Neural cell (in vitro differentiated cells): ENCODE measurements at regions not wholly inside any gene's neighbourhood (a gene's known extent, or its start where the extent isn't known, plus 50 kb on each side); places are given as distances from the start of the nearest gene placed in this dataset.

ENCODE experiments used
- H2AFZ ChIP-seq: fragments of 200-600, 300-800 bp; sonication (generic), shearing (Covaris generic); 2 replicates; pipeline ENCODE4 v1.6.0; 2014; ENCODE audit warnings: low read depth, mild to moderate bottlenecking, antibody characterized with exemption, low read length, moderate library complexity
- H3F3A ChIP-seq: fragments of 200-600 bp; shearing (Covaris generic); 2 replicates; pipeline ENCODE4 v1.6.1; 2016; ENCODE audit warnings: mild to moderate bottlenecking, moderate library complexity, mixed read lengths, antibody characterized with exemption, low read length; ENCODE audit not compliant: insufficient read depth, poor library complexity, severe bottlenecking
- H3K27ac ChIP-seq: fragments of 200-600, 300-800 bp; sonication (generic), shearing (Covaris generic); 2 replicates; pipeline ENCODE4 v1.5.1; 2014; ENCODE audit warnings: mild to moderate bottlenecking, low read length, moderate library complexity
- H3K27me3 ChIP-seq: fragments of 300-800, 200-600 bp; sonication (generic), shearing (Covaris generic); 2 replicates; pipeline ENCODE4 v1.6.0; 2014; ENCODE audit warnings: mild to moderate bottlenecking, low read depth, low read length, moderate library complexity; ENCODE audit not compliant: insufficient read depth
- H3K36me3 ChIP-seq: fragments of 300-800, 200-600 bp; sonication (generic), shearing (Covaris generic); 2 replicates; pipeline ENCODE4 v1.5.1; 2014; ENCODE audit warnings: mild to moderate bottlenecking, antibody characterized with exemption, low read length, moderate library complexity; ENCODE audit not compliant: insufficient read depth
- H3K4me2 ChIP-seq: fragments of 300-800, 200-600 bp; sonication (generic), shearing (Covaris generic); 2 replicates; pipeline ENCODE4 v1.6.0; 2014; ENCODE audit warnings: mild to moderate bottlenecking, low read length
- H3K4me3 ChIP-seq: fragments of 300-800, 200-600 bp; sonication (generic), shearing (Covaris generic); 2 replicates; pipeline ENCODE4 v1.5.1; 2014; ENCODE audit warnings: mild to moderate bottlenecking, low read length, moderate library complexity
- H3K79me2 ChIP-seq: fragments of 200-600 bp; shearing (Covaris generic); replicated peaks from 2 replicates; pipeline ENCODE4 v1.6.0; 2014; ENCODE audit warnings: mild to moderate bottlenecking, low read length, moderate library complexity; ENCODE audit not compliant: insufficient read depth
- H3K9ac ChIP-seq: fragments of 300-800, 200-600 bp; sonication (generic), shearing (Covaris generic); 2 replicates; pipeline ENCODE4 v1.6.1; 2016; ENCODE audit warnings: mild to moderate bottlenecking, low read length, mixed read lengths
- H3K9me2 ChIP-seq: fragments of 200-600 bp; shearing (Covaris generic); 2 replicates; pipeline ENCODE4 v1.6.1; 2016; ENCODE audit warnings: mild to moderate bottlenecking, low read length, mixed read lengths; ENCODE audit not compliant: insufficient read depth
- H3K9me3 ChIP-seq: fragments of 200-600, 300-800 bp; sonication (generic), shearing (Covaris generic); 2 replicates; pipeline ENCODE4 v1.6.1; 2016; ENCODE audit warnings: mild to moderate bottlenecking, mixed run types, low read length, moderate library complexity, mixed read lengths
- H4K20me1 ChIP-seq: fragments of 200-600 bp; shearing (Covaris generic); 2 replicates; pipeline ENCODE4 v1.6.1; 2016; ENCODE audit warnings: mild to moderate bottlenecking, mixed run types; ENCODE audit not compliant: insufficient read depth
- EP300 ChIP-seq: fragments of 450-650 bp; conservative IDR thresholded peaks from 2 replicates; pipeline ENCODE4 v1.6.1; 2014; ENCODE audit warnings: antibody characterized with exemption, mild to moderate bottlenecking, moderate library complexity; ENCODE audit not compliant: poor library complexity, severe bottlenecking
- EZH2 ChIP-seq: fragments of 200-600, 300-800 bp; shearing (Covaris generic), sonication (generic); IDR thresholded peaks from 2 replicates; pipeline ENCODE4 v1.6.1; 2014; ENCODE audit warnings: antibody characterized with exemption, low read length, borderline replicate concordance, mild to moderate bottlenecking; ENCODE audit not compliant: insufficient read depth, poor library complexity, severe bottlenecking
- MXI1 ChIP-seq: fragments of 450-650 bp; conservative IDR thresholded peaks from 2 replicates; pipeline ENCODE4 v1.6.1; 2014; ENCODE audit warnings: antibody characterized with exemption, mild to moderate bottlenecking; ENCODE audit not compliant: poor library complexity, severe bottlenecking
- POLR2AphosphoS5 ChIP-seq: IDR thresholded peaks from 2 replicates; pipeline ENCODE4 v1.6.1; 2012
- RAD21 ChIP-seq: fragments of 450-650 bp; conservative IDR thresholded peaks from 2 replicates; pipeline ENCODE4 v1.6.1; 2014; ENCODE audit warnings: antibody characterized with exemption, mild to moderate bottlenecking, moderate library complexity
- SMC3 ChIP-seq: fragments of 450-650 bp; conservative IDR thresholded peaks from 2 replicates; pipeline ENCODE4 v1.6.1; 2014; ENCODE audit warnings: antibody characterized with exemption, mild to moderate bottlenecking, moderate library complexity; ENCODE audit not compliant: poor library complexity
- TAF1 ChIP-seq: IDR thresholded peaks from 2 replicates; pipeline ENCODE4 v1.6.1; 2012; ENCODE audit warnings: low read depth
- TF ChIP-seq, protein P1 (sequence below): IDR thresholded peaks from 2 replicates; pipeline ENCODE4 v1.6.1; 2012; ENCODE audit warnings: borderline replicate concordance
- TF ChIP-seq, protein P2 (sequence below): fragments of 450-650 bp; IDR thresholded peaks from 2 replicates; pipeline ENCODE4 v1.5.1; 2014; ENCODE audit warnings: antibody characterized with exemption, mild to moderate bottlenecking, moderate library complexity; ENCODE audit not compliant: poor library complexity, severe bottlenecking

DNA sequence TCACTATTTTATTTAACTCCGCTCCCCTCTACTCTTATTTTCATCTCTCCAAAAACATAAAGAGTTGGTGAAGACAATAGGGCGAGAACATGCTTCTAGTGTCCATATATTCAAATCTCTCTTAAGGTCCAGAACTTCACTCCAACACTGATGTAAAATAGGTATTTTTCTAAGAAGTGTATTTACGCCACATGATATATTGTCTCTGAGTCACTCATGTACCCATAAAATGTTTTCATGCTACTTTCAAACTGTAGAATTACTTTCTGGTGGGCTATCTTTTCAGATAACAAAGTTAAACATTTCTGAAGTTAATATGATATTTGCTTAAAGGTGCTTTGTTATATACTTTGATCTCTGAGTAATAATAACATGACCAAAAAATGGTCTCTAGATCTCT is 124.1 kb upstream of the IFNGR1 start:
- H3K4me2 ChIP-seq, result no peak overlapping the region
- H2AFZ ChIP-seq, result no peak overlapping the region
- H4K20me1 ChIP-seq, result no peaks in the 10 kb centered on the region
- no peaks in the 10 kb centered on the region for H3K27me3 ChIP-seq
- TF ChIP-seq, protein P1, sequence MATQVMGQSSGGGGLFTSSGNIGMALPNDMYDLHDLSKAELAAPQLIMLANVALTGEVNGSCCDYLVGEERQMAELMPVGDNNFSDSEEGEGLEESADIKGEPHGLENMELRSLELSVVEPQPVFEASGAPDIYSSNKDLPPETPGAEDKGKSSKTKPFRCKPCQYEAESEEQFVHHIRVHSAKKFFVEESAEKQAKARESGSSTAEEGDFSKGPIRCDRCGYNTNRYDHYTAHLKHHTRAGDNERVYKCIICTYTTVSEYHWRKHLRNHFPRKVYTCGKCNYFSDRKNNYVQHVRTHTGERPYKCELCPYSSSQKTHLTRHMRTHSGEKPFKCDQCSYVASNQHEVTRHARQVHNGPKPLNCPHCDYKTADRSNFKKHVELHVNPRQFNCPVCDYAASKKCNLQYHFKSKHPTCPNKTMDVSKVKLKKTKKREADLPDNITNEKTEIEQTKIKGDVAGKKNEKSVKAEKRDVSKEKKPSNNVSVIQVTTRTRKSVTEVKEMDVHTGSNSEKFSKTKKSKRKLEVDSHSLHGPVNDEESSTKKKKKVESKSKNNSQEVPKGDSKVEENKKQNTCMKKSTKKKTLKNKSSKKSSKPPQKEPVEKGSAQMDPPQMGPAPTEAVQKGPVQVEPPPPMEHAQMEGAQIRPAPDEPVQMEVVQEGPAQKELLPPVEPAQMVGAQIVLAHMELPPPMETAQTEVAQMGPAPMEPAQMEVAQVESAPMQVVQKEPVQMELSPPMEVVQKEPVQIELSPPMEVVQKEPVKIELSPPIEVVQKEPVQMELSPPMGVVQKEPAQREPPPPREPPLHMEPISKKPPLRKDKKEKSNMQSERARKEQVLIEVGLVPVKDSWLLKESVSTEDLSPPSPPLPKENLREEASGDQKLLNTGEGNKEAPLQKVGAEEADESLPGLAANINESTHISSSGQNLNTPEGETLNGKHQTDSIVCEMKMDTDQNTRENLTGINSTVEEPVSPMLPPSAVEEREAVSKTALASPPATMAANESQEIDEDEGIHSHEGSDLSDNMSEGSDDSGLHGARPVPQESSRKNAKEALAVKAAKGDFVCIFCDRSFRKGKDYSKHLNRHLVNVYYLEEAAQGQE, result no peak
- no peak for TF ChIP-seq EP300
- no peak for TF ChIP-seq EZH2
- TF ChIP-seq TAF1, result no peak
- TF ChIP-seq, protein P2, sequence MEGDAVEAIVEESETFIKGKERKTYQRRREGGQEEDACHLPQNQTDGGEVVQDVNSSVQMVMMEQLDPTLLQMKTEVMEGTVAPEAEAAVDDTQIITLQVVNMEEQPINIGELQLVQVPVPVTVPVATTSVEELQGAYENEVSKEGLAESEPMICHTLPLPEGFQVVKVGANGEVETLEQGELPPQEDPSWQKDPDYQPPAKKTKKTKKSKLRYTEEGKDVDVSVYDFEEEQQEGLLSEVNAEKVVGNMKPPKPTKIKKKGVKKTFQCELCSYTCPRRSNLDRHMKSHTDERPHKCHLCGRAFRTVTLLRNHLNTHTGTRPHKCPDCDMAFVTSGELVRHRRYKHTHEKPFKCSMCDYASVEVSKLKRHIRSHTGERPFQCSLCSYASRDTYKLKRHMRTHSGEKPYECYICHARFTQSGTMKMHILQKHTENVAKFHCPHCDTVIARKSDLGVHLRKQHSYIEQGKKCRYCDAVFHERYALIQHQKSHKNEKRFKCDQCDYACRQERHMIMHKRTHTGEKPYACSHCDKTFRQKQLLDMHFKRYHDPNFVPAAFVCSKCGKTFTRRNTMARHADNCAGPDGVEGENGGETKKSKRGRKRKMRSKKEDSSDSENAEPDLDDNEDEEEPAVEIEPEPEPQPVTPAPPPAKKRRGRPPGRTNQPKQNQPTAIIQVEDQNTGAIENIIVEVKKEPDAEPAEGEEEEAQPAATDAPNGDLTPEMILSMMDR, result no peak
- no peak for TF ChIP-seq SMC3
- no peak for TF ChIP-seq RAD21
- TF ChIP-seq POLR2AphosphoS5, result no peak
- no peak for TF ChIP-seq MXI1
- H3K36me3 ChIP-seq, result no peaks in the 10 kb centered on the region
- no peaks in the 10 kb centered on the region for H3F3A ChIP-seq
- no peaks in the 10 kb centered on the region for H3K9me2 ChIP-seq
- no peaks in the 10 kb centered on the region for H3K9me3 ChIP-seq
- no peak overlapping the region for H3K4me3 ChIP-seq
- H3K79me2 ChIP-seq, result no peaks in the 10 kb centered on the region
- H3K9ac ChIP-seq, result no peak overlapping the region
- no peak overlapping the region for H3K27ac ChIP-seq

DNA sequence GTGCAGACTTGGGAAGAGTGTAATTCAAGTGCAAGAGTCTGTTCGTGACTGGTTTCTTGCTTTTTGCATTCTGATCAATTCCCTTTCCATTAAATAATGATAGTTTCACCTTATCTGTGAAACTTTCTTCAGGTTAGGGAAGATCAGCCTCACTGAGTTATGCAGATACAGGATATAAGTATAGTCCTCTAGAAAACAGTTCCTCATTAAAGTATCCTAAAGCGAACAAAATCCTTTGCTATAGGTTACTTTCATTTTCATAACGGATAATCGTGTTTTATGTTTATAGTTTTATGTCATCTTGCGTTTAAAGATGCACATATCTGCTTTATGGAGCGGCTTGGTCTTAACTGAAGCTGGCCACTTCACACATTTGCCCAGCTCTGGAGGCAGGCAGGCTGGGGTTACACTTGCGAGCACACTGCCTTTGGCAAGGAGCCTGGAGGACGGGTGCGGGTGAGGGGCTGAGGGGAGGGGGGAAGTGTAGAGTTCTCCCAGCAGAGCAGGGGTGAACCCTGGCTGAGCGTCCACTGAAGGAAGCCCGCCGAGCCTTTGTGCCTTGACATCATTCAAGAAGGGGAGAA is 123.5 kb upstream of the IFNGR1 start:
- no peaks in the 10 kb centered on the region for H3K79me2 ChIP-seq
- H3K27me3 ChIP-seq, result no peaks in the 10 kb centered on the region
- TF ChIP-seq EZH2, result no peak
- no peak for TF ChIP-seq EP300
- no peak for TF ChIP-seq MXI1
- no peak for TF ChIP-seq POLR2AphosphoS5
- TF ChIP-seq RAD21, result no peak
- TF ChIP-seq, protein P1, result no peak
- TF ChIP-seq TAF1, result no peak
- TF ChIP-seq, protein P2, result no peak
- TF ChIP-seq SMC3, result no peak
- H3K9ac ChIP-seq, result no peak overlapping the region
- no peaks in the 10 kb centered on the region for H3K9me2 ChIP-seq
- H3K4me3 ChIP-seq, result no peak overlapping the region
- no peaks in the 10 kb centered on the region for H3K36me3 ChIP-seq
- no peaks in the 10 kb centered on the region for H3F3A ChIP-seq
- no peak overlapping the region for H3K27ac ChIP-seq
- no peaks in the 10 kb centered on the region for H3K9me3 ChIP-seq
- H2AFZ ChIP-seq, result no peak overlapping the region
- H3K4me2 ChIP-seq, result no peak overlapping the region
- H4K20me1 ChIP-seq, result no peaks in the 10 kb centered on the region
